Activated CD8-positive, alpha-beta memory T cell treated with anti-CD3 and anti-CD28 coated beads, Interleukin-2, amount 50 U/mL, for 24 hours (primary cell): ENCODE measurements at regions not wholly inside any gene's neighbourhood (a gene's known extent, or its start where the extent isn't known, plus 50 kb on each side); places are given as distances from the start of the nearest gene placed in this dataset.

Source experiments
- DNase-seq: peaks from one replicate; pipeline ENCODE4 v3.0.0-alpha.2; 2020; ENCODE audit errors: extremely low read depth

GRCh38 chr10:91137011-91137643, 83.3 kb upstream of the PCGF5 start:
- no peak for DNase-seq

GRCh38 chr10:91137822-91138221, 82.6 kb upstream of the PCGF5 start:
- no peak for DNase-seq

- no peak for DNase-seq
Measured at GRCh38 chr10:91140995-91141549, 79.4 kb upstream of the PCGF5 start.

GRCh38 chr10:91144961-91145360, 75.5 kb upstream of the PCGF5 start:
- DNase-seq: no peak

- no peak for DNase-seq
Measured at GRCh38 chr10:91146146-91146545, 74.3 kb upstream of the PCGF5 start.

GRCh38 chr10:91149550-91149949, 70.9 kb upstream of the PCGF5 start:
- DNase-seq: no peak

- no peak for DNase-seq
Measured at GRCh38 chr10:91150631-91151030, 69.8 kb upstream of the PCGF5 start.

GRCh38 chr10:91153508-91153907, 67.0 kb upstream of the PCGF5 start:
- DNase-seq: no peak

GRCh38 chr10:91154842-91155241, 65.6 kb upstream of the PCGF5 start:
- no peak for DNase-seq

GRCh38 chr10:91156196-91156595, 64.3 kb upstream of the PCGF5 start:
- no peak for DNase-seq

- DNase-seq: no peak
Measured at GRCh38 chr10:91159254-91159783, 61.1 kb upstream of the PCGF5 start.

- no peak for DNase-seq
Measured at GRCh38 chr10:91162050-91162494, 58.4 kb upstream of the PCGF5 start.

- DNase-seq: peak; percentile 19
Measured at GRCh38 chr10:91162495-91163268, 57.8 kb upstream of the PCGF5 start.

- peak; percentile 19 for DNase-seq
Measured at GRCh38 chr10:91163269-91163868, 57.1 kb upstream of the PCGF5 start.

GRCh38 chr10:91163869-91164474, 56.5 kb upstream of the PCGF5 start:
- peak; percentile 38 for DNase-seq

- no peak for DNase-seq
Measured at GRCh38 chr10:91164520-91165065, 55.9 kb upstream of the PCGF5 start.

- no peak for DNase-seq
Measured at GRCh38 chr10:91167406-91167805, 53.1 kb upstream of the PCGF5 start.

GRCh38 chr10:91170418-91170817, 50.0 kb upstream of the PCGF5 start:
- DNase-seq: no peak
